Natural killer cell (primary cell): ENCODE measurements at regions not wholly inside any gene's neighbourhood (a gene's known extent, or its start where the extent isn't known, plus 50 kb on each side); places are given as distances from the start of the nearest gene placed in this dataset.

ENCODE experiments used
- ATAC-seq, 3 donors: fragments of 150-1000 bp in 2 of 3; fragments of 200-7000 bp in 1 of 3; cut with Tn5 transposase; 1 replicate in 1 of 3; 2 replicates in 2 of 3; pipeline ENCODE4 v1.10.0; 2021; ENCODE audit warnings: mild to moderate bottlenecking in 2 of 3, moderate library complexity in 2 of 3
- DNase-seq, 2 donors: peaks; one replicate each; pipeline versions ENCODE4 v3.0.0 to v3.0.0-alpha.2; 2013 to 2021; ENCODE audit warnings: mixed read lengths in 1 of 2
- H3K27ac ChIP-seq: one replicate; pipeline ENCODE4 v1.5.1; 2013; ENCODE audit warnings: mild to moderate bottlenecking, low read length
- H3K27me3 ChIP-seq: one replicate; pipeline ENCODE4 v1.6.1; 2013; ENCODE audit warnings: low read length; ENCODE audit not compliant: control insufficient read depth, insufficient read depth
- H3K36me3 ChIP-seq: one replicate; pipeline ENCODE4 v1.6.1; 2013; ENCODE audit warnings: low read length; ENCODE audit not compliant: control insufficient read depth, insufficient read depth
- H3K4me1 ChIP-seq: one replicate; pipeline ENCODE4 v1.6.1; 2013; ENCODE audit warnings: low read length; ENCODE audit not compliant: control insufficient read depth, insufficient read depth
- H3K4me3 ChIP-seq: one replicate; pipeline ENCODE4 v1.5.1; 2013; ENCODE audit warnings: low read length
- H3K9me3 ChIP-seq: one replicate; pipeline ENCODE4 v1.6.1; 2013; ENCODE audit warnings: low read length; ENCODE audit not compliant: control insufficient read depth, insufficient read depth
- H3K27ac Mint-ChIP-seq, 2 donors: one replicate each; pipeline ENCODE4 v1.8.0; 2022; ENCODE audit warnings: mild to moderate bottlenecking in 2 of 2, mixed read lengths in 2 of 2, moderate library complexity in 1 of 2
- H3K27me3 Mint-ChIP-seq, 2 donors: one replicate each; pipeline ENCODE4 v1.8.0; 2022; ENCODE audit warnings: low read depth in 2 of 2, mixed read lengths in 2 of 2
- H3K36me3 Mint-ChIP-seq: one replicate; pipeline ENCODE4 v1.8.0; 2022; ENCODE audit warnings: mixed read lengths
- H3K4me1 Mint-ChIP-seq, 2 donors: one replicate each; pipeline ENCODE4 v1.8.0; 2022; ENCODE audit warnings: mixed read lengths in 2 of 2
- H3K4me3 Mint-ChIP-seq: one replicate; pipeline ENCODE4 v1.8.0; 2022; ENCODE audit warnings: mild to moderate bottlenecking, moderate library complexity, mixed read lengths
- H3K9me3 Mint-ChIP-seq, 2 donors: one replicate each; pipeline ENCODE4 v1.8.0; 2022; ENCODE audit warnings: mixed read lengths in 2 of 2
- CTCF ChIP-seq: fragments of 200-600 bp; IDR thresholded peaks from one replicate; pipeline ENCODE4 v1.8.0; 2022; ENCODE audit warnings: antibody characterized with exemption
- WGBS: methylation state at CpG from one replicate; pipeline ENCODE4 v1.1.7; 2013; ENCODE audit warnings: missing lambda C conversion rate; ENCODE audit not compliant: insufficient coverage; 5-methylcytosine and 5-hydroxymethylcytosine counted together
- intact Hi-C: fragments of 100-400 bp; cut with micrococcal nuclease; formaldehyde crosslinking; loops from one replicate; pipeline ENCODE4 v1.14.2; 2022

GRCh38 chr2:139077099-139077737 lies 297.0 kb upstream of the NXPH2 start:
- Histone ChIP-seq H3K36me3 (no peaks in the 10 kb centered on the region), H3K4me3 (no peak overlapping the region), H3K4me1 (no peaks in the 10 kb centered on the region), H3K27ac (no peak overlapping the region), H3K9me3 (peaks cover 3% of the 10 kb centered on the region), H3K27me3 (no peaks in the 10 kb centered on the region)
- no peak for TF ChIP-seq CTCF
- Mint-ChIP-seq H3K4me3 (no peak overlapping the region), H3K27me3 (no peaks in the 10 kb centered on the region), H3K9me3 (peaks cover 2 to 13% of the 10 kb centered on the region in 2 donors), H3K4me1 (no peaks in the 10 kb centered on the region), H3K27ac (no peak overlapping the region), H3K36me3 (no peaks in the 10 kb centered on the region)
- no peak for DNase-seq
- intact Hi-C loops: no loop called here
- no peak for ATAC-seq

- Histone ChIP-seq H3K27me3 (no peaks in the 10 kb centered on the region), H3K4me3 (no peak overlapping the region), H3K27ac (no peak overlapping the region), H3K9me3 (no peaks in the 10 kb centered on the region), H3K4me1 (no peaks in the 10 kb centered on the region), H3K36me3 (no peaks in the 10 kb centered on the region)
- DNase-seq: no peak
- WGBS: 91% methylated on average over 1 of the region's 1 CpG
- intact Hi-C loops: no loop called here
- no peak overlapping the region for H3K27ac Mint-ChIP-seq
- peaks cover 14 to 16% of the 10 kb centered on the region in 2 donors for H3K9me3 Mint-ChIP-seq
- peaks cover 7% of the 10 kb centered on the region for H3K36me3 Mint-ChIP-seq
- H3K27me3 Mint-ChIP-seq: no peaks in the 10 kb centered on the region
- no peak overlapping the region for H3K4me3 Mint-ChIP-seq
- H3K4me1 Mint-ChIP-seq: no peaks in the 10 kb centered on the region
- TF ChIP-seq CTCF: no peak
- ATAC-seq: no peak
These were observed 287.7 kb upstream of the NXPH2 start for GRCh38 chr2:139067874-139068273.

- Mint-ChIP-seq H3K36me3 (peaks cover 7% of the 10 kb centered on the region), H3K4me1 (no peaks in the 10 kb centered on the region), H3K27ac (no peak overlapping the region), H3K27me3 (no peaks in the 10 kb centered on the region), H3K4me3 (no peak overlapping the region), H3K9me3 (peaks cover 14 to 16% of the 10 kb centered on the region in 2 donors)
- TF ChIP-seq CTCF: no peak
- no peaks in the 10 kb centered on the region for H3K27me3 ChIP-seq
- H3K9me3 ChIP-seq: no peaks in the 10 kb centered on the region
- 78% methylated on average over 2 of the region's 3 CpGs for WGBS
- H3K4me3 ChIP-seq: no peak overlapping the region
- DNase-seq (no peak), ATAC-seq (no peak)
- no peaks in the 10 kb centered on the region for H3K36me3 ChIP-seq
- intact Hi-C loops: no loop called here
- no peak overlapping the region for H3K27ac ChIP-seq
- H3K4me1 ChIP-seq: no peaks in the 10 kb centered on the region
These were observed 286.9 kb upstream of the NXPH2 start for GRCh38 chr2:139067072-139067471.

GRCh38 chr2:139064159-139064558 lies 284.0 kb upstream of the NXPH2 start:
- H3K9me3 ChIP-seq: no peaks in the 10 kb centered on the region
- no peaks in the 10 kb centered on the region for H3K36me3 ChIP-seq
- H3K36me3 Mint-ChIP-seq: no peaks in the 10 kb centered on the region
- H3K9me3 Mint-ChIP-seq: peaks cover 13 to 17% of the 10 kb centered on the region in 2 donors
- no peaks in the 10 kb centered on the region for H3K4me1 ChIP-seq
- TF ChIP-seq CTCF: no peak
- no peak overlapping the region for H3K4me3 ChIP-seq
- no peaks in the 10 kb centered on the region for H3K27me3 Mint-ChIP-seq
- H3K27me3 ChIP-seq: no peaks in the 10 kb centered on the region
- intact Hi-C loops: no loop called here
- H3K27ac ChIP-seq: no peak overlapping the region
- no peaks in the 10 kb centered on the region for H3K4me1 Mint-ChIP-seq
- DNase-seq (no peak), ATAC-seq (no peak)
- H3K27ac Mint-ChIP-seq: no peak overlapping the region
- H3K4me3 Mint-ChIP-seq: no peak overlapping the region
